DND-41 (cell line): ENCODE measurements at regions not wholly inside any gene's neighbourhood (a gene's known extent, or its start where the extent isn't known, plus 50 kb on each side); places are given as distances from the start of the nearest gene placed in this dataset.

Source experiments
- ATAC-seq: fragments of 200-7000 bp; cut with Tn5 transposase; 3 replicates; pipeline ENCODE4 v1.9.1; 2021; ENCODE audit warnings: low read depth; ENCODE audit not compliant: insufficient read depth
- DNase-seq: peaks from one replicate; pipeline ENCODE4 v3.0.0-alpha.2; 2020
- H2AFZ ChIP-seq: 2 replicates; pipeline ENCODE4 v1.6.0; 2012; ENCODE audit warnings: low read depth, low read length
- H3K27ac ChIP-seq: 2 replicates; pipeline ENCODE4 v1.5.1; 2012; ENCODE audit warnings: low read length, inconsistent platforms
- H3K27me3 ChIP-seq: fragments of 200-600 bp; sonication (generic); 2 replicates; pipeline ENCODE4 v1.6.0; 2012; ENCODE audit warnings: low read length, mild to moderate bottlenecking, inconsistent platforms; ENCODE audit not compliant: insufficient read depth, poor library complexity
- H3K36me3 ChIP-seq: 2 replicates; pipeline ENCODE4 v1.5.1; 2012; ENCODE audit warnings: low read length, inconsistent platforms; ENCODE audit not compliant: insufficient read depth
- H3K4me1 ChIP-seq: 2 replicates; pipeline ENCODE4 v1.5.1; 2012; ENCODE audit warnings: mild to moderate bottlenecking, low read length; ENCODE audit not compliant: insufficient read depth
- H3K4me2 ChIP-seq: 2 replicates; pipeline ENCODE4 v1.6.0; 2012; ENCODE audit warnings: mild to moderate bottlenecking, moderate library complexity, low read length, inconsistent platforms; ENCODE audit not compliant: insufficient read depth
- H3K4me3 ChIP-seq, 2 experiments: fragments of 200-600 bp in 1 of 2; shearing (Covaris generic) in 1 of 2; 2 replicates each; pipeline ENCODE4 v1.5.1; 2012 to 2016; ENCODE audit warnings: inconsistent platforms in 2 of 2, low read length in 2 of 2, mild to moderate bottlenecking in 2 of 2, low read depth in 1 of 2, moderate library complexity in 1 of 2
- H3K79me2 ChIP-seq: 2 replicates; pipeline ENCODE4 v1.6.0; 2012; ENCODE audit warnings: low read length, inconsistent platforms; ENCODE audit not compliant: insufficient read depth
- H3K9ac ChIP-seq: 2 replicates; pipeline ENCODE4 v1.6.0; 2012; ENCODE audit warnings: low read depth, mild to moderate bottlenecking, inconsistent platforms, low read length, moderate library complexity
- H3K9me3 ChIP-seq: 2 replicates; pipeline ENCODE4 v1.5.1; 2012; ENCODE audit warnings: low read length, moderate library complexity, mild to moderate bottlenecking, inconsistent platforms; ENCODE audit not compliant: insufficient read depth, severe bottlenecking
- H4K20me1 ChIP-seq: 2 replicates; pipeline ENCODE4 v1.6.0; 2012; ENCODE audit warnings: low read length; ENCODE audit not compliant: insufficient read depth
- EZH2 ChIP-seq: IDR thresholded peaks from 3 replicates; pipeline ENCODE4 v1.6.1; 2012; ENCODE audit warnings: borderline replicate concordance, low read depth, mild to moderate bottlenecking, moderate library complexity, low read length, inconsistent platforms; ENCODE audit not compliant: severe bottlenecking
- TF ChIP-seq, protein P1 (sequence below): IDR thresholded peaks from 2 replicates; pipeline ENCODE4 v1.5.1; 2012; ENCODE audit warnings: borderline replicate concordance, low read length, moderate library complexity, mild to moderate bottlenecking; ENCODE audit not compliant: poor library complexity, severe bottlenecking; ENCODE audit errors: extremely low read depth

DNA sequence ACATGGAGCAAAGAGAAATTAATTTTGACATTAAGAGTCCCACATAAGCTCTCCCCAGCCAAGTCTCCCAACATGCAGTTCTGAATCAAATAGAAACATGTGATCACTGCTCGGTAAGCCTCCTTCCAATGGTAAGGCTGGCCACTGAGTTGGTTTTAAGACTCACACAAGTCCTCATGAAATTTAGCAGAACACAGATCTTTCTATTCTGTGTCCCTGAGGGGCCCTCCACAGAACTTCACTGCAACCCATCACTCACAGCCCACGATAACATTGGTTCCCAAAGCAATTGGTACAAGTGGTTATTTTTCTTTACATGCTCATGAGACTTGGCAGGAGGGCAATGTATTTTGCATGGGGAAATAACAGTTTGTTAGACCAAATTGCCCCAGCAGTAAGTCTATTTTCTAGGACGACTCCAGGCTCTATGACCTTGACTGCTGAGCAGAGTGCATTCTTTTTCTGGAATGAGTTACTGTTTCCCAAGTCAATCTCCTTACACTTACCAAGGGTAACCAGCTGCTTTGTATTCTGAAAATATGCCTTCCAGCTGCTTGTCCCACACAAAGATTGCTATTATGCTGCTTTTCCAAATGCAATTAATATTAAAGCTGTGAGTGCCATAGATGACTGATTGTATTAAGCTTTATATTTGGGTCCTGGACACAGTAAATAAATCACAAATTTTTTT, 142.3 kb upstream of the TANK start:
- Histone ChIP-seq H4K20me1 (no peaks in the 10 kb centered on the region), H3K27me3 (no peaks in the 10 kb centered on the region), H3K9me3 (no peaks in the 10 kb centered on the region), H3K9ac (no peak overlapping the region), H2AFZ (no peak overlapping the region), H3K4me3 (no peak overlapping the region), H3K27ac (no peak overlapping the region), H3K79me2 (no peaks in the 10 kb centered on the region), H3K36me3 (no peaks in the 10 kb centered on the region), H3K4me2 (no peak overlapping the region), H3K4me1 (no peaks in the 10 kb centered on the region)
- DNase-seq: no peak
- TF ChIP-seq EZH2: no peak
- TF ChIP-seq, protein P1, sequence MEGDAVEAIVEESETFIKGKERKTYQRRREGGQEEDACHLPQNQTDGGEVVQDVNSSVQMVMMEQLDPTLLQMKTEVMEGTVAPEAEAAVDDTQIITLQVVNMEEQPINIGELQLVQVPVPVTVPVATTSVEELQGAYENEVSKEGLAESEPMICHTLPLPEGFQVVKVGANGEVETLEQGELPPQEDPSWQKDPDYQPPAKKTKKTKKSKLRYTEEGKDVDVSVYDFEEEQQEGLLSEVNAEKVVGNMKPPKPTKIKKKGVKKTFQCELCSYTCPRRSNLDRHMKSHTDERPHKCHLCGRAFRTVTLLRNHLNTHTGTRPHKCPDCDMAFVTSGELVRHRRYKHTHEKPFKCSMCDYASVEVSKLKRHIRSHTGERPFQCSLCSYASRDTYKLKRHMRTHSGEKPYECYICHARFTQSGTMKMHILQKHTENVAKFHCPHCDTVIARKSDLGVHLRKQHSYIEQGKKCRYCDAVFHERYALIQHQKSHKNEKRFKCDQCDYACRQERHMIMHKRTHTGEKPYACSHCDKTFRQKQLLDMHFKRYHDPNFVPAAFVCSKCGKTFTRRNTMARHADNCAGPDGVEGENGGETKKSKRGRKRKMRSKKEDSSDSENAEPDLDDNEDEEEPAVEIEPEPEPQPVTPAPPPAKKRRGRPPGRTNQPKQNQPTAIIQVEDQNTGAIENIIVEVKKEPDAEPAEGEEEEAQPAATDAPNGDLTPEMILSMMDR: no peak
- ATAC-seq: no peak

DNA sequence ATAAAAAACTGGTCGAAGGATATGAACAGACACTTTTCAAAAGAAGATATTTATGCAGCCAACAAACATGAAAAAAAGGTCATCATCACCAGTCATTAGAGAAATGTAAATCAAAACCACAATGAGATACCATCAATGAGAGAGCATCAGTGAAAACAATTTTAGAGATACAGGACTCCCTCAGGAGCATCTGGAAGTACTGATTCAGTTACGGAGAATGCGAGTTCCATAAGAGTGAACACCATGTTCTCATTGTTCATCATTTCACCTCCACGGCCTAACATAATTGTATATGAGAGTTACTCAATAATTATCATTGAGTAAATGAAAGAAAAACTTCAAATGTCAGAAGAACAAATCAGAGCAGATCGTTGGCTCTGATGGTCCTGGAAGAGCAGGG, 140.9 kb upstream of the TANK start:
- ATAC-seq (no peak), DNase-seq (no peak)
- Histone ChIP-seq H3K27ac (no peak overlapping the region), H3K4me3 (no peak overlapping the region), H2AFZ (no peak overlapping the region), H3K4me1 (no peaks in the 10 kb centered on the region), H3K9ac (no peak overlapping the region), H3K9me3 (no peaks in the 10 kb centered on the region), H3K27me3 (no peaks in the 10 kb centered on the region), H3K79me2 (no peaks in the 10 kb centered on the region), H3K36me3 (no peaks in the 10 kb centered on the region), H3K4me2 (no peak overlapping the region), H4K20me1 (no peaks in the 10 kb centered on the region)
- TF ChIP-seq, protein P1: no peak
- no peak for TF ChIP-seq EZH2

- Histone ChIP-seq H3K27me3 (no peaks in the 10 kb centered on the region), H3K36me3 (no peaks in the 10 kb centered on the region), H3K4me2 (no peak overlapping the region), H3K4me3 (no peak overlapping the region), H4K20me1 (no peaks in the 10 kb centered on the region), H3K27ac (no peak overlapping the region), H3K4me1 (no peaks in the 10 kb centered on the region), H3K79me2 (no peaks in the 10 kb centered on the region), H3K9ac (no peak overlapping the region), H2AFZ (no peak overlapping the region), H3K9me3 (no peaks in the 10 kb centered on the region)
- no peak for TF ChIP-seq EZH2
- TF ChIP-seq, protein P1: no peak
- DNase-seq (no peak), ATAC-seq (no peak)
Measured at GRCh38 chr2:161020437-161020836, 139.8 kb upstream of the TANK start.

DNA sequence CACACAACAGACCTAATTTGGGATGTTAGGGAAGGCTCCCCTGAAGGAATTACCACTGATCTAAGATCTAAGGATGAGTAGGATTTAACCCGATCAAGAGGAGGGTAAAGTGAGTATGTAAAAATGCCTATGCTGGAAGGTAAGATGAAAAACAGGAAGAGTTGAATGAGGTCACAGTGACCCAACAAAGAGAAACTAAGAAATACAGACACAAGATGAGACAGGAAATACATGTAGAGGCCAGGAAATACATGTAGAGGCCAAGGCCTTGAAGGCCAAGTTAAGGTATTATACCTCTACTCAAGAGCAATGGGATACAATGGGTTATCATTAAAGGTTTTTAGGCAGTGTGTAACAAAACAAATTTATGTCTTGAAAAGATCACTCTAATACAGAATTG, 131.6 kb upstream of the TANK start:
- no peak overlapping the region for H3K27ac ChIP-seq
- no peak overlapping the region for H3K4me3 ChIP-seq
- no peaks in the 10 kb centered on the region for H3K27me3 ChIP-seq
- H4K20me1 ChIP-seq: no peaks in the 10 kb centered on the region
- no peak overlapping the region for H3K4me2 ChIP-seq
- no peaks in the 10 kb centered on the region for H3K79me2 ChIP-seq
- H3K9ac ChIP-seq: no peak overlapping the region
- H3K36me3 ChIP-seq: no peaks in the 10 kb centered on the region
- ATAC-seq: peak; percentile 19; the same call in 1 of the 3 replicates
- no peak overlapping the region for H2AFZ ChIP-seq
- H3K4me1 ChIP-seq: no peaks in the 10 kb centered on the region
- no peak for TF ChIP-seq EZH2
- TF ChIP-seq, protein P1: no peak
- DNase-seq: no peak
- H3K9me3 ChIP-seq: no peaks in the 10 kb centered on the region
